NOMO-1 (cell line): ENCODE measurements at regions not wholly inside any gene's neighbourhood (a gene's known extent, or its start where the extent isn't known, plus 50 kb on each side); places are given as distances from the start of the nearest gene placed in this dataset.

Experiments used
- DNase-seq, 2 experiments: peaks; one replicate each; lab custom pipeline; 2025; ENCODE audit not compliant: unreplicated experiment in 2 of 2; lab: John Stamatoyannopoulos, UW

- no peak for DNase-seq
Observed at GRCh38 chr18:69109686-69110085, 291.0 kb upstream of the DOK6 start.

GRCh38 chr18:69120833-69121232, 279.9 kb upstream of the DOK6 start:
- DNase-seq, result no peak

GRCh38 chr18:69123421-69123820, 277.3 kb upstream of the DOK6 start:
- peak; percentile 75 to 95 for DNase-seq

- DNase-seq, result no peak
Observed at GRCh38 chr18:69127873-69128500, 272.7 kb upstream of the DOK6 start.

GRCh38 chr18:69128566-69128965, 272.1 kb upstream of the DOK6 start:
- DNase-seq, result no peak

- DNase-seq, result no peak
Observed at GRCh38 chr18:69128978-69129377, 271.7 kb upstream of the DOK6 start.

GRCh38 chr18:69138088-69138487, 262.6 kb upstream of the DOK6 start:
- no peak for DNase-seq

- no peak for DNase-seq
Observed at GRCh38 chr18:69143084-69143483, 257.6 kb upstream of the DOK6 start.

- no peak for DNase-seq
Observed at GRCh38 chr18:69152436-69152835, 248.3 kb upstream of the DOK6 start.

- DNase-seq, result no peak
Observed at GRCh38 chr18:69157906-69158305, 242.8 kb upstream of the DOK6 start.

GRCh38 chr18:69158944-69159343, 241.7 kb upstream of the DOK6 start:
- no peak for DNase-seq

GRCh38 chr18:69161383-69162028, 239.2 kb upstream of the DOK6 start:
- peak in 1 of 2 experiments; percentile 9 for DNase-seq

GRCh38 chr18:69162649-69163048, 238.0 kb upstream of the DOK6 start:
- no peak for DNase-seq

- DNase-seq, result no peak
Observed at GRCh38 chr18:69172046-69172445, 228.6 kb upstream of the DOK6 start.

GRCh38 chr18:69175681-69176080, 225.0 kb upstream of the DOK6 start:
- DNase-seq, result no peak

GRCh38 chr18:69176741-69177140, 223.9 kb upstream of the DOK6 start:
- DNase-seq, result no peak

GRCh38 chr18:69177702-69178101, 223.0 kb upstream of the DOK6 start:
- no peak for DNase-seq

GRCh38 chr18:69186162-69186561, 214.5 kb upstream of the DOK6 start:
- DNase-seq, result no peak

- DNase-seq, result no peak
Observed at GRCh38 chr18:69196336-69196735, 204.4 kb upstream of the DOK6 start.

GRCh38 chr18:69205925-69206324, 194.8 kb upstream of the DOK6 start:
- DNase-seq, result no peak

- no peak for DNase-seq
Observed at GRCh38 chr18:69208545-69208944, 192.1 kb upstream of the DOK6 start.

- DNase-seq, result no peak
Observed at GRCh38 chr18:69209761-69210160, 190.9 kb upstream of the DOK6 start.

- no peak for DNase-seq
Observed at GRCh38 chr18:69213842-69214241, 186.8 kb upstream of the DOK6 start.
